GM23338 (cell line): ENCODE measurements at regions not wholly inside any gene's neighbourhood (a gene's known extent, or its start where the extent isn't known, plus 50 kb on each side); places are given as distances from the start of the nearest gene placed in this dataset.

ENCODE experiments used
- ATAC-seq: fragments of 200-7000 bp; cut with Tn5 transposase; 3 replicates; pipeline ENCODE4 v1.9.1; 2020
- DNase-seq: peaks from one replicate; pipeline ENCODE4 v3.0.0-alpha.2; 2015; ENCODE audit warnings: low spot score
- H2AFZ ChIP-seq: fragments of 200-600 bp; sonication (generic); 2 replicates; pipeline ENCODE4 v1.8.0; 2016; ENCODE audit warnings: antibody characterized with exemption, mild to moderate bottlenecking, moderate library complexity
- H3F3A ChIP-seq: fragments of 200-600 bp; sonication (generic); replicated peaks from 2 replicates; pipeline ENCODE4 v1.8.0; 2017; ENCODE audit warnings: antibody characterized with exemption, mixed run types, low read depth
- H3K27ac ChIP-seq: fragments of 200-600 bp; sonication (generic); 2 replicates; pipeline ENCODE4 v1.6.1; 2016; ENCODE audit warnings: low read depth
- H3K27me3 ChIP-seq: fragments of 200-600 bp; sonication (generic); 2 replicates; pipeline ENCODE4 v1.8.0; 2016; ENCODE audit warnings: mild to moderate bottlenecking, mixed run types, moderate library complexity; ENCODE audit not compliant: insufficient read depth
- H3K36me3 ChIP-seq: fragments of 200-600 bp; sonication (generic); 2 replicates; pipeline ENCODE4 v1.8.0; 2016; ENCODE audit warnings: mild to moderate bottlenecking; ENCODE audit not compliant: insufficient read depth
- H3K4me1 ChIP-seq: fragments of 200-600 bp; sonication (generic); 2 replicates; pipeline ENCODE4 v1.8.0; 2016; ENCODE audit warnings: mild to moderate bottlenecking, moderate library complexity; ENCODE audit not compliant: insufficient read depth
- H3K4me2 ChIP-seq: fragments of 200-600 bp; sonication (generic); 2 replicates; pipeline ENCODE4 v1.7.1; 2017; ENCODE audit warnings: mixed run types
- H3K4me3 ChIP-seq: fragments of 200-600 bp; sonication (generic); 2 replicates; pipeline ENCODE4 v1.6.1; 2016; ENCODE audit warnings: mixed run types
- H3K79me2 ChIP-seq: fragments of 200-600 bp; sonication (generic); replicated peaks from 2 replicates; pipeline ENCODE4 v1.8.0; 2017; ENCODE audit warnings: mild to moderate bottlenecking; ENCODE audit not compliant: insufficient read depth
- H3K9me2 ChIP-seq: fragments of 200-600 bp; sonication (generic); 2 replicates; pipeline ENCODE4 v1.8.0; 2017; ENCODE audit not compliant: insufficient read depth
- H4K20me1 ChIP-seq: fragments of 200-600 bp; sonication (generic); replicated peaks from 2 replicates; pipeline ENCODE4 v1.8.0; 2017; ENCODE audit warnings: mild to moderate bottlenecking; ENCODE audit not compliant: insufficient read depth
- H3K27ac Mint-ChIP-seq: 2 replicates; pipeline ENCODE4 v1.8.0; 2020; ENCODE audit warnings: inconsistent platforms, mild to moderate bottlenecking, moderate library complexity, mixed read lengths
- H3K27me3 Mint-ChIP-seq: 3 replicates; pipeline ENCODE4 v1.8.0; 2022; ENCODE audit warnings: low read depth, mild to moderate bottlenecking, moderate library complexity, mixed read lengths, inconsistent platforms; ENCODE audit not compliant: insufficient read depth, poor library complexity
- H3K36me3 Mint-ChIP-seq: 3 replicates; pipeline ENCODE4 v1.8.0; 2021; ENCODE audit warnings: low read depth, mild to moderate bottlenecking, inconsistent platforms, moderate library complexity, mixed read lengths
- H3K4me1 Mint-ChIP-seq: 3 replicates; pipeline ENCODE4 v1.8.0; 2020; ENCODE audit warnings: mild to moderate bottlenecking, inconsistent platforms, mixed read lengths
- H3K4me3 Mint-ChIP-seq: 3 replicates; pipeline ENCODE4 v1.8.0; 2021; ENCODE audit warnings: moderate library complexity, mild to moderate bottlenecking, inconsistent platforms, mixed read lengths
- H3K9me3 Mint-ChIP-seq: 3 replicates; pipeline ENCODE4 v1.8.0; 2020; ENCODE audit warnings: moderate library complexity, mild to moderate bottlenecking, inconsistent platforms, mixed read lengths
- CREB1 ChIP-seq: fragments of 250-450 bp; sonication (Bioruptor Pico); IDR thresholded peaks from 2 replicates; pipeline ENCODE4 v1.5.0; 2020; ENCODE audit warnings: low read depth, mild to moderate bottlenecking, moderate library complexity
- CTCF ChIP-seq, 2 experiments: fragments of 200-600 bp in 1 of 2; sonication (generic) in 1 of 2; conservative IDR thresholded peaks; 2 replicates each; pipeline versions ENCODE4 v1.5.1 to v1.6.1; 2016 to 2017; ENCODE audit warnings: antibody characterized with exemption in 2 of 2, low read depth in 2 of 2, mild to moderate bottlenecking in 2 of 2, moderate library complexity in 1 of 2
- ETS1 ChIP-seq: IDR thresholded peaks from 2 replicates; pipeline ENCODE4 v1.6.1; 2016; ENCODE audit warnings: antibody characterized with exemption
- EZH2 ChIP-seq: fragments of 200-600 bp; sonication (generic); IDR thresholded peaks from one replicate; pipeline ENCODE4 v1.8.0; 2017; ENCODE audit warnings: antibody characterized with exemption, mild to moderate bottlenecking, low read depth; ENCODE audit not compliant: unreplicated experiment
- EZH2phosphoT487 ChIP-seq: fragments of 200-600 bp; sonication (generic); IDR thresholded peaks from one replicate; pipeline ENCODE4 v1.8.1; 2018; ENCODE audit warnings: antibody characterized with exemption; ENCODE audit not compliant: unreplicated experiment
- JUNB ChIP-seq: IDR thresholded peaks from one replicate; pipeline ENCODE4 v1.6.1; 2016; ENCODE audit warnings: antibody characterized with exemption; ENCODE audit not compliant: unreplicated experiment
- NANOG ChIP-seq: IDR thresholded peaks from 2 replicates; pipeline ENCODE4 v1.6.1; 2016; ENCODE audit warnings: antibody characterized with exemption, borderline replicate concordance
- POLR2AphosphoS5 ChIP-seq: IDR thresholded peaks from 2 replicates; pipeline ENCODE4 v1.6.1; 2016; ENCODE audit warnings: antibody characterized with exemption, low read depth
- REST ChIP-seq: IDR thresholded peaks from one replicate; pipeline ENCODE4 v1.6.1; 2018; ENCODE audit warnings: antibody characterized with exemption; ENCODE audit not compliant: unreplicated experiment
- STAT1 ChIP-seq: IDR thresholded peaks from one replicate; pipeline ENCODE4 v1.6.1; 2016; ENCODE audit warnings: antibody characterized with exemption; ENCODE audit not compliant: unreplicated experiment
- ZNF114 ChIP-seq: fragments of 250-450 bp; sonication (Bioruptor Pico); IDR thresholded peaks from 2 replicates; pipeline ENCODE4 v1.5.0; 2020; ENCODE audit warnings: mild to moderate bottlenecking, moderate library complexity
- ZNF331 ChIP-seq: fragments of 250-450 bp; sonication (Bioruptor Pico); IDR thresholded peaks from 2 replicates; pipeline ENCODE4 v1.5.0; 2020; ENCODE audit warnings: low read depth, mild to moderate bottlenecking, moderate library complexity
- ZNF462 ChIP-seq: fragments of 250-450 bp; sonication (Bioruptor Pico); IDR thresholded peaks from 2 replicates; pipeline ENCODE4 v1.5.0; 2020; ENCODE audit warnings: mild to moderate bottlenecking, moderate library complexity

GRCh38 chr5:123696921-123697341 lies 185.0 kb downstream of the CSNK1G3 start (continued):
- no peak for TF ChIP-seq CREB1 (CRISPR knock-in tag)
- TF ChIP-seq ETS1, result no peak
- no peak for TF ChIP-seq STAT1
- TF ChIP-seq POLR2AphosphoS5, result no peak

GRCh38 chr5:123690821-123691220 lies 178.8 kb downstream of the CSNK1G3 start:
- H3K4me1 Mint-ChIP-seq, result no peaks in the 10 kb centered on the region
- Histone ChIP-seq H3K9me2 (no peaks in the 10 kb centered on the region), H2AFZ (no peak overlapping the region), H3K27ac (no peak overlapping the region), H3K4me3 (no peak overlapping the region), H4K20me1 (no peaks in the 10 kb centered on the region), H3K36me3 (no peaks in the 10 kb centered on the region), H3K27me3 (no peaks in the 10 kb centered on the region), H3K79me2 (no peaks in the 10 kb centered on the region), H3F3A (no peaks in the 10 kb centered on the region), H3K4me1 (no peaks in the 10 kb centered on the region), H3K4me2 (no peak overlapping the region)
- no peak for DNase-seq
- H3K4me3 Mint-ChIP-seq, result no peak overlapping the region
- H3K27ac Mint-ChIP-seq, result no peak overlapping the region
- 0 out of 3 replicates have a peak, but pooled peaks cover 3% of the 10 kb centered on the region for H3K36me3 Mint-ChIP-seq
- ATAC-seq, result no peak
- peaks cover 8% of the 10 kb centered on the region; the same call in 1 of the 3 replicates for H3K9me3 Mint-ChIP-seq
- no peaks in the 10 kb centered on the region for H3K27me3 Mint-ChIP-seq
- TF ChIP-seq ZNF331 (CRISPR knock-in tag) (no peak), EZH2 (no peak), EZH2phosphoT487 (no peak), ZNF114 (no peak), REST (no peak), NANOG (no peak), CREB1 (CRISPR knock-in tag) (no peak), JUNB (no peak), ZNF462 (CRISPR knock-in tag) (no peak), POLR2AphosphoS5 (no peak), STAT1 (no peak), CTCF (conservative IDR thresholded peaks at IDR 0.05; ENCODE audit: low read depth in 2 of 2) (no peak)
